ENCODE measurements at regions not wholly inside any gene's neighbourhood (a gene's known extent, or its start where the extent isn't known, plus 50 kb on each side); places are given as distances from the start of the nearest gene placed in this dataset.
"Not testable (repeated sequence)": the region's sequence is repeated elsewhere in the genome, so short reads cannot be mapped to it uniquely, and the experiment has no call there.

DNA sequence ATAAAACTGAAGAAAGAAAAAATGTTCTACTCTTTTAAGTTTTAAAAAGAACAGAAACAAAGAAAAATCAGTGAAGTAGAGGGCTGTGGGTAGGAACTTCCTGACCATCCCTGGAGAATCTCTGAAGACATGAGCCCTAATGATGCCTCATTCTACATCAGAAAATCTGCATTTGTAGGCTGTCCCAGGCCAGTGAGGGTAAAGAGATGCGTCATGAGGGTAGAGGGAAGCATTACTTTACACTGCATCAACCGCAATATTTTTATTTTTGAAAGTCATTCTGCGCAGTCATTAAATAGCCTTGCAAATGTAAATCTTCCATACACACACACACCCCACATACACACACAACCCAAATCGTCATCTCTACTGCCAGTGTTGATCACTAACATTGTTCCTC is 82.1 kb upstream of the CABCOCO1 start:
- H3K4me2 ChIP-seq (ENCODE audit: insufficient read depth, low read length): no peak overlapping the region
- H3K4me3 ChIP-seq (ENCODE audit: low read depth in 1 of 2, low read length in 2 of 2): no peak overlapping the region
- no peaks in the 10 kb centered on the region for H3K9me3 ChIP-seq (ENCODE audit: insufficient read depth, low read length, severe bottlenecking)
- H4K20me1 ChIP-seq (ENCODE audit: insufficient read depth, low read length): no peaks in the 10 kb centered on the region
- H3K4me1 ChIP-seq (ENCODE audit: insufficient read depth, low read length): no peaks in the 10 kb centered on the region
- no peaks in the 10 kb centered on the region for H3K36me3 ChIP-seq (ENCODE audit: insufficient read depth, low read length)
- no peak for DNase-seq
- H3K79me2 ChIP-seq (ENCODE audit: insufficient read depth, low read length): no peaks in the 10 kb centered on the region
- TF ChIP-seq, protein P1, sequence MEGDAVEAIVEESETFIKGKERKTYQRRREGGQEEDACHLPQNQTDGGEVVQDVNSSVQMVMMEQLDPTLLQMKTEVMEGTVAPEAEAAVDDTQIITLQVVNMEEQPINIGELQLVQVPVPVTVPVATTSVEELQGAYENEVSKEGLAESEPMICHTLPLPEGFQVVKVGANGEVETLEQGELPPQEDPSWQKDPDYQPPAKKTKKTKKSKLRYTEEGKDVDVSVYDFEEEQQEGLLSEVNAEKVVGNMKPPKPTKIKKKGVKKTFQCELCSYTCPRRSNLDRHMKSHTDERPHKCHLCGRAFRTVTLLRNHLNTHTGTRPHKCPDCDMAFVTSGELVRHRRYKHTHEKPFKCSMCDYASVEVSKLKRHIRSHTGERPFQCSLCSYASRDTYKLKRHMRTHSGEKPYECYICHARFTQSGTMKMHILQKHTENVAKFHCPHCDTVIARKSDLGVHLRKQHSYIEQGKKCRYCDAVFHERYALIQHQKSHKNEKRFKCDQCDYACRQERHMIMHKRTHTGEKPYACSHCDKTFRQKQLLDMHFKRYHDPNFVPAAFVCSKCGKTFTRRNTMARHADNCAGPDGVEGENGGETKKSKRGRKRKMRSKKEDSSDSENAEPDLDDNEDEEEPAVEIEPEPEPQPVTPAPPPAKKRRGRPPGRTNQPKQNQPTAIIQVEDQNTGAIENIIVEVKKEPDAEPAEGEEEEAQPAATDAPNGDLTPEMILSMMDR (IDR thresholded peaks at IDR 0.05; ENCODE audit: borderline replicate concordance, extremely low read depth, low read length, poor library complexity, severe bottlenecking): no peak
- TF ChIP-seq EZH2 (IDR thresholded peaks at IDR 0.05; ENCODE audit: borderline replicate concordance, low read depth, low read length, severe bottlenecking): no peak
- H3K9ac ChIP-seq (ENCODE audit: low read depth, low read length): no peak overlapping the region
- H3K27ac ChIP-seq (ENCODE audit: low read length): no peak overlapping the region
- peak; percentile 48; the same call in 1 of the 3 replicates for ATAC-seq (ENCODE audit: insufficient read depth, low read depth)
- H2AFZ ChIP-seq (ENCODE audit: low read depth, low read length): no peak overlapping the region
- no peaks in the 10 kb centered on the region for H3K27me3 ChIP-seq (ENCODE audit: insufficient read depth, low read length, poor library complexity)

DNA sequence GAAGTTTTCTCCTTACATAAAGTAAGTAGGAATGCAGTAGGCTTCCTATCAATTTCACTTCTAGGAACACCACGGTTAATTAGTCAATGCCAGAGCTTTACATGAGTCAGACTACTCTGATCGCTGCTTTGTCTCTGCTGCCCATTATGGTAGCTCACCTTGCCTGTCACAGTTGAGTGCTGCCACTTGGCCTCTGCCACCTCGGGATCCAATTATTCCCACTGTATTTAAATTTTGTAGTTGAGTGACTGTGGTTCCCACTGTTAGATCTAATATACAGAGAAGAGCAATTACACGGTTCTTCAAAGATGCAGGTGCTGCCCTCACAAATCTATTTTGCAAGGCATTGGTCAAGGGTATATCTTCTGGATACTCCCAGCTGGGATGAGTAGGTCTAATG is 92.5 kb upstream of the CABCOCO1 start:
- H3K79me2 ChIP-seq (ENCODE audit: insufficient read depth, low read length); H3K27me3 ChIP-seq (ENCODE audit: insufficient read depth, low read length, poor library complexity); H2AFZ ChIP-seq (ENCODE audit: low read depth, low read length); H3K4me2 ChIP-seq (ENCODE audit: insufficient read depth, low read length); H4K20me1 ChIP-seq (ENCODE audit: insufficient read depth, low read length); H3K4me3 ChIP-seq (ENCODE audit: low read depth in 1 of 2, low read length in 2 of 2); H3K36me3 ChIP-seq (ENCODE audit: insufficient read depth, low read length); ATAC-seq (ENCODE audit: insufficient read depth, low read depth); H3K9ac ChIP-seq (ENCODE audit: low read depth, low read length); H3K4me1 ChIP-seq (ENCODE audit: insufficient read depth, low read length); H3K27ac ChIP-seq (ENCODE audit: low read length); H3K9me3 ChIP-seq (ENCODE audit: insufficient read depth, low read length, severe bottlenecking); DNase-seq: not testable (repeated sequence)

DNA sequence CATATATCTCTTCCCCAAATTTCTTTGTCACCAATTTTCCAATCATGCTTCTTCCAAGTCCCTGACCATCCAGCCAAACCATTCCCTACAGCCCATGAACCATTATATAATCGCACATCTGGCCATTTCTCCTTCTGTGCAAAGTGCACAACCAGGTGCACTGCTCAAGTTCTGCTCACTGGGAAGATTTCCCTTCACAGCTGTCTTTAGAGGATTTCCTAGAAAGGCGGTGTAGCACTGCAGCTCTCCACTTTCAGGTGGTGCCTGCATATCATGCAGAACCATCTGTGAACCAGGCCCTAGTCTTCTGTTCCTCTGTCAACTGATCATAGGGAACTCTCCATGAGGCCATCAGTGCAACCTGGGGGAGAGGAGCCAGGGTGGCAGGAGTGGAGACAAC is 95.0 kb upstream of the CABCOCO1 start:
- no peak overlapping the region for H3K4me3 ChIP-seq (ENCODE audit: low read depth in 1 of 2, low read length in 2 of 2)
- DNase-seq (peak; percentile 20), ATAC-seq (ENCODE audit: insufficient read depth, low read depth) (0 out of 3 replicates have a peak, but pooled peaks have one; percentile 12)
- peaks cover 8% of the 10 kb centered on the region for H3K9me3 ChIP-seq (ENCODE audit: insufficient read depth, low read length, severe bottlenecking)
- no peak overlapping the region for H3K9ac ChIP-seq (ENCODE audit: low read depth, low read length)
- no peak for TF ChIP-seq EZH2 (IDR thresholded peaks at IDR 0.05; ENCODE audit: borderline replicate concordance, low read depth, low read length, severe bottlenecking)
- TF ChIP-seq, protein P1 (IDR thresholded peaks at IDR 0.05; ENCODE audit: borderline replicate concordance, extremely low read depth, low read length, poor library complexity, severe bottlenecking): no peak
- no peak overlapping the region for H3K4me2 ChIP-seq (ENCODE audit: insufficient read depth, low read length)
- no peaks in the 10 kb centered on the region for H3K36me3 ChIP-seq (ENCODE audit: insufficient read depth, low read length)
- no peaks in the 10 kb centered on the region for H4K20me1 ChIP-seq (ENCODE audit: insufficient read depth, low read length)
- no peak overlapping the region for H2AFZ ChIP-seq (ENCODE audit: low read depth, low read length)
- no peaks in the 10 kb centered on the region for H3K4me1 ChIP-seq (ENCODE audit: insufficient read depth, low read length)
- H3K79me2 ChIP-seq (ENCODE audit: insufficient read depth, low read length): no peaks in the 10 kb centered on the region
- no peaks in the 10 kb centered on the region for H3K27me3 ChIP-seq (ENCODE audit: insufficient read depth, low read length, poor library complexity)
- no peak overlapping the region for H3K27ac ChIP-seq (ENCODE audit: low read length)

DNA sequence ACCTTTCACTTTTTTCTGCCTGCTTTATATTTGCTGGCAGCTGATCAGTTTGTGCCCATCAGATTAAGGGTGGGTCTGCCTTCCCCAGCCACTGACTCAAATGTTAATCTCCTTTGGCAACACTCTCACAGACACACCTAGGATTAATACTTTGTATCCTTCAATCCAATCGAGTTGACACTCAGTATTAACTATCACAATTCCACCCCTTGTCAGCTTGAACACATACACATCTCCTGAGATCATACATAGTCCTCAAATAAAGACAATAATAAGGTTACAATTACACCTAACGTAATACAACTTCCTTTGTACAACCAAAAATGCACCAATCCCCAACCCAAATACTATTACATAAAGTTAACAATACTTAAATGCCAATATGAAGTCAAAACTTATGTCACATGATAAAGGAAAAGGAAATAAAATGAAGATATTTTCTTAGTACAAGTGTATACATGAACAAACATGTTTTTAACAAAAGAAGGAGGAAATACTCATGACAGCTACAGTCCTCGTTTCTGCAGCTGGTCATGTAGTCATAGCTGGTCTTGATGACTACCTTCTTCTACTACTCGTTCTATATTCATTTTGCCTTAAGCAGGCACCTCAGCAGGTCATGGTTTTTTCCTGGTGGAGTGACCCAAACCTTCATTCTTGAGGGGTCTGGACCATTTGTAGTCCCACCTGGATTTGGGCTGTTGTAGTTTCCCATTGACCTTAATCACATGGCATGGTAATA is 96.7 kb upstream of the CABCOCO1 start:
- H3K36me3 ChIP-seq (ENCODE audit: insufficient read depth, low read length): no peaks in the 10 kb centered on the region
- H3K27me3 ChIP-seq (ENCODE audit: insufficient read depth, low read length, poor library complexity): no peaks in the 10 kb centered on the region
- H3K79me2 ChIP-seq (ENCODE audit: insufficient read depth, low read length): no peaks in the 10 kb centered on the region
- H2AFZ ChIP-seq (ENCODE audit: low read depth, low read length): no peak overlapping the region
- H4K20me1 ChIP-seq (ENCODE audit: insufficient read depth, low read length): no peaks in the 10 kb centered on the region
- H3K4me2 ChIP-seq (ENCODE audit: insufficient read depth, low read length): no peak overlapping the region
- no peak overlapping the region for H3K4me3 ChIP-seq (ENCODE audit: low read depth in 1 of 2, low read length in 2 of 2)
- DNase-seq (no peak), ATAC-seq (ENCODE audit: insufficient read depth, low read depth) (no peak)
- H3K9ac ChIP-seq (ENCODE audit: low read depth, low read length): no peak overlapping the region
- no peak overlapping the region for H3K27ac ChIP-seq (ENCODE audit: low read length)
- H3K9me3 ChIP-seq (ENCODE audit: insufficient read depth, low read length, severe bottlenecking): peaks cover 8% of the 10 kb centered on the region
- TF ChIP-seq, protein P1 (IDR thresholded peaks at IDR 0.05; ENCODE audit: borderline replicate concordance, extremely low read depth, low read length, poor library complexity, severe bottlenecking): no peak
- no peak for TF ChIP-seq EZH2 (IDR thresholded peaks at IDR 0.05; ENCODE audit: borderline replicate concordance, low read depth, low read length, severe bottlenecking)
- no peaks in the 10 kb centered on the region for H3K4me1 ChIP-seq (ENCODE audit: insufficient read depth, low read length)
